PC-3 (cell line): ENCODE measurements at regions not wholly inside any gene's neighbourhood (a gene's known extent, or its start where the extent isn't known, plus 50 kb on each side); places are given as distances from the start of the nearest gene placed in this dataset.

Source experiments
- ATAC-seq: fragments of 200-7000 bp; cut with Tn5 transposase; 2 replicates; pipeline ENCODE4 v1.9.1; 2020; ENCODE audit warnings: mild to moderate bottlenecking, moderate library complexity
- BruUV-seq: library from RNA; stranded (reverse); fragments of 400-500 nt; replicated peaks from 2 replicates; lab custom pipeline; 2021; lab: Mats Ljungman, UMichigan
- CTCF ChIA-PET: fragments of 300-600 bp; sonication (Branson Sonifier 250); formaldehyde crosslinking; loops from one replicate; lab custom pipeline; 2022; ENCODE audit warnings: antibody characterized with exemption; lab: Charles Lee
- POLR2A ChIA-PET: fragments of 300-600 bp; sonication (Branson Sonifier 250); formaldehyde crosslinking; loops from one replicate; lab custom pipeline; 2022; ENCODE audit warnings: antibody characterized with exemption; ENCODE audit not compliant: unreplicated experiment; lab: Charles Lee
- DNase-seq: peaks from one replicate; pipeline ENCODE4 v3.0.0-alpha.2; 2015
- H2AFZ ChIP-seq: fragments of 300-600 bp; sonication (generic); 2 replicates; pipeline ENCODE4 v1.6.0; 2016; ENCODE audit warnings: antibody characterized with exemption, low read length
- H3F3A ChIP-seq: fragments of 300-600 bp; sonication (generic); one replicate; pipeline ENCODE4 v1.6.0; 2017; ENCODE audit warnings: antibody characterized with exemption, low read length, control low read depth, mild to moderate bottlenecking; ENCODE audit not compliant: unreplicated experiment
- H3K27ac ChIP-seq: fragments of 300-600 bp; sonication (generic); 2 replicates; pipeline ENCODE4 v1.5.1; 2016; ENCODE audit warnings: mild to moderate bottlenecking, low read length
- H3K27me3 ChIP-seq: fragments of 300-600 bp; sonication (generic); 2 replicates; pipeline ENCODE4 v1.6.1; 2016; ENCODE audit warnings: low read length, mixed read lengths
- H3K36me3 ChIP-seq: fragments of 300-600 bp; sonication (generic); 2 replicates; pipeline ENCODE4 v1.6.1; 2016; ENCODE audit warnings: low read depth, mixed run types, low read length, mixed read lengths
- H3K4me1 ChIP-seq: fragments of 300-600 bp; sonication (generic); 2 replicates; pipeline ENCODE4 v1.5.1; 2016; ENCODE audit warnings: low read length; ENCODE audit not compliant: insufficient read depth
- H3K4me2 ChIP-seq: fragments of 300-600 bp; sonication (generic); 2 replicates; pipeline ENCODE4 v1.6.0; 2016; ENCODE audit warnings: low read length
- H3K4me3 ChIP-seq: fragments of 300-600 bp; sonication (generic); 2 replicates; pipeline ENCODE4 v1.5.1; 2016; ENCODE audit warnings: mild to moderate bottlenecking, low read length, mixed read lengths
- H3K79me2 ChIP-seq: fragments of 300-600 bp; sonication (generic); 2 replicates; pipeline ENCODE4 v1.6.1; 2017; ENCODE audit warnings: low read length, mixed read lengths
- H3K9ac ChIP-seq: fragments of 300-600 bp; sonication (generic); 2 replicates; pipeline ENCODE4 v1.6.0; 2016; ENCODE audit warnings: mild to moderate bottlenecking, low read length
- H3K9me2 ChIP-seq: fragments of 300-600 bp; sonication (generic); replicated peaks from 2 replicates; pipeline ENCODE4 v1.6.1; 2016; ENCODE audit warnings: mixed run types, low read length, mixed read lengths
- H3K9me3 ChIP-seq: fragments of 300-600 bp; sonication (generic); 2 replicates; pipeline ENCODE4 v1.6.1; 2016; ENCODE audit warnings: low read length, mixed read lengths
- H4K20me1 ChIP-seq: fragments of 300-600 bp; sonication (generic); 2 replicates; pipeline ENCODE4 v1.6.1; 2016; ENCODE audit warnings: low read length, mixed read lengths
- EZH2 ChIP-seq: fragments of 300-600 bp; sonication (generic); IDR thresholded peaks from one replicate; pipeline ENCODE4 v1.6.1; 2017; ENCODE audit warnings: antibody characterized with exemption, mild to moderate bottlenecking, low read length; ENCODE audit not compliant: unreplicated experiment
- EZH2phosphoT487 ChIP-seq: fragments of 300-600 bp; sonication (generic); IDR thresholded peaks from 2 replicates; pipeline ENCODE4 v1.6.1; 2018; ENCODE audit warnings: mild to moderate bottlenecking, antibody characterized with exemption, low read length, borderline replicate concordance
- intact Hi-C: fragments of 100-400 bp; cut with micrococcal nuclease; formaldehyde crosslinking; loops from 2 replicates; pipeline ENCODE4 v1.9.0; 2023
- TF ChIP-seq, protein P1 (sequence below): fragments of 300-600 bp; sonication (generic); conservative IDR thresholded peaks from 2 replicates; pipeline ENCODE4 v1.5.1; 2017; ENCODE audit warnings: antibody characterized with exemption, low read depth, mild to moderate bottlenecking, low read length

DNA sequence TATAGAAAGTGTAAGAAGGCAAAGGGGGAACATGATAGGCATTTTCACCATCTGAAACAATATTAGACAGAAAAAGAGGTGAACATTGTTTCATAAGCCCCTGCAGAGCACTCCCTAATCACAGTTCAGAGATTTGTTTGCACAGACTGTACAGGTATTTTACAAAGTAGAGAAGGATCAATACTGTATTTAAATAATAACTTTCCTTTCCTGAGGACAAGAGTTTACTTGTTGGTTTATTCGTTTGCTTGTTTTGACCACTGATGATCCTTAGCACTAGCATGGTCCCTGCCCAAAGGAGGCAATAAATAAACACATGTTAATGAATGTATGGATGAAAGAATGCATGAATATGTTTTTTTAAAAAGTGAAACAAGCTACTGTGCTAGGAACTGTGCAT, 690.1 kb upstream of the COBL start:
- H3K27me3 ChIP-seq, result no peaks in the 10 kb centered on the region
- ChIA-PET CTCF (no interaction called here), POLR2A (no interaction called here)
- intact Hi-C loops, result no loop called here
- no peaks in the 10 kb centered on the region for H4K20me1 ChIP-seq
- H3K9me2 ChIP-seq, result no peaks in the 10 kb centered on the region
- H3K4me2 ChIP-seq, result no peak overlapping the region
- no peaks in the 10 kb centered on the region for H3K9me3 ChIP-seq
- no peak overlapping the region for H3K27ac ChIP-seq
- no peaks in the 10 kb centered on the region for H3K36me3 ChIP-seq
- H3K9ac ChIP-seq, result no peak overlapping the region
- no peak for ATAC-seq
- no peak overlapping the region for H2AFZ ChIP-seq
- TF ChIP-seq EZH2 (no peak), EZH2phosphoT487 (no peak)
- TF ChIP-seq, protein P1, sequence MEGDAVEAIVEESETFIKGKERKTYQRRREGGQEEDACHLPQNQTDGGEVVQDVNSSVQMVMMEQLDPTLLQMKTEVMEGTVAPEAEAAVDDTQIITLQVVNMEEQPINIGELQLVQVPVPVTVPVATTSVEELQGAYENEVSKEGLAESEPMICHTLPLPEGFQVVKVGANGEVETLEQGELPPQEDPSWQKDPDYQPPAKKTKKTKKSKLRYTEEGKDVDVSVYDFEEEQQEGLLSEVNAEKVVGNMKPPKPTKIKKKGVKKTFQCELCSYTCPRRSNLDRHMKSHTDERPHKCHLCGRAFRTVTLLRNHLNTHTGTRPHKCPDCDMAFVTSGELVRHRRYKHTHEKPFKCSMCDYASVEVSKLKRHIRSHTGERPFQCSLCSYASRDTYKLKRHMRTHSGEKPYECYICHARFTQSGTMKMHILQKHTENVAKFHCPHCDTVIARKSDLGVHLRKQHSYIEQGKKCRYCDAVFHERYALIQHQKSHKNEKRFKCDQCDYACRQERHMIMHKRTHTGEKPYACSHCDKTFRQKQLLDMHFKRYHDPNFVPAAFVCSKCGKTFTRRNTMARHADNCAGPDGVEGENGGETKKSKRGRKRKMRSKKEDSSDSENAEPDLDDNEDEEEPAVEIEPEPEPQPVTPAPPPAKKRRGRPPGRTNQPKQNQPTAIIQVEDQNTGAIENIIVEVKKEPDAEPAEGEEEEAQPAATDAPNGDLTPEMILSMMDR, result no peak
- no peaks in the 10 kb centered on the region for H3K4me1 ChIP-seq
- no peaks in the 10 kb centered on the region for H3F3A ChIP-seq
- no peak overlapping the region for H3K4me3 ChIP-seq
- BruUV-seq, result no TSS peak
- H3K79me2 ChIP-seq, result no peaks in the 10 kb centered on the region
- DNase-seq, result no peak

DNA sequence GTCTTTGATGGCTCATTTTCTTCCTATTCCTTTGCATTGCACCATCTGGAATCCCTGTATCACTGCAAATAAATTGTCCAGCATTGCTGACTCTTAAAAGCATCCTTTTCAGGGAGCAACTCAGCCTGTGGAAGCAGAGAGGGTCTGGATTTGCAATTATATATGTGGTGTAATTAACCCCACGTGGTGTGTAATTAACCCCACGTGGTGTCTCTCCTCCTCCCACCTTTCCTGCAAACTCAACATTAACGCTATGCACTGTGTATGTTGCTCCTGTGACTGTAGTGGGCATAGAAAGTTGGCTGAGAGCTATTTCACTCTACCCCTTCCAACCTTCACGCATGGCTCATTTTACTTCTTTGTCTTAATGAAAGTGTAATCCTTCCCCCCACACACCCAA, 689.0 kb upstream of the COBL start:
- CTCF ChIA-PET, result no interaction called here
- no peak for TF ChIP-seq EZH2phosphoT487
- TF ChIP-seq, protein P1, result no peak
- no peak for TF ChIP-seq EZH2
- H3K9ac ChIP-seq, result no peak overlapping the region
- no peak overlapping the region for H2AFZ ChIP-seq
- H3K4me1 ChIP-seq, result no peaks in the 10 kb centered on the region
- H3K4me2 ChIP-seq, result no peak overlapping the region
- no peaks in the 10 kb centered on the region for H3K9me3 ChIP-seq
- H3K9me2 ChIP-seq, result no peaks in the 10 kb centered on the region
- no peak overlapping the region for H3K4me3 ChIP-seq
- H4K20me1 ChIP-seq, result no peaks in the 10 kb centered on the region
- H3K27me3 ChIP-seq, result no peaks in the 10 kb centered on the region
- no peaks in the 10 kb centered on the region for H3K36me3 ChIP-seq
- POLR2A ChIA-PET, result no interaction called here
- intact Hi-C loops, result no loop called here
- H3K27ac ChIP-seq, result no peak overlapping the region
- no peak for DNase-seq
- BruUV-seq, result no TSS peak
- ATAC-seq, result no peak
- H3F3A ChIP-seq, result no peaks in the 10 kb centered on the region
- no peaks in the 10 kb centered on the region for H3K79me2 ChIP-seq

DNA sequence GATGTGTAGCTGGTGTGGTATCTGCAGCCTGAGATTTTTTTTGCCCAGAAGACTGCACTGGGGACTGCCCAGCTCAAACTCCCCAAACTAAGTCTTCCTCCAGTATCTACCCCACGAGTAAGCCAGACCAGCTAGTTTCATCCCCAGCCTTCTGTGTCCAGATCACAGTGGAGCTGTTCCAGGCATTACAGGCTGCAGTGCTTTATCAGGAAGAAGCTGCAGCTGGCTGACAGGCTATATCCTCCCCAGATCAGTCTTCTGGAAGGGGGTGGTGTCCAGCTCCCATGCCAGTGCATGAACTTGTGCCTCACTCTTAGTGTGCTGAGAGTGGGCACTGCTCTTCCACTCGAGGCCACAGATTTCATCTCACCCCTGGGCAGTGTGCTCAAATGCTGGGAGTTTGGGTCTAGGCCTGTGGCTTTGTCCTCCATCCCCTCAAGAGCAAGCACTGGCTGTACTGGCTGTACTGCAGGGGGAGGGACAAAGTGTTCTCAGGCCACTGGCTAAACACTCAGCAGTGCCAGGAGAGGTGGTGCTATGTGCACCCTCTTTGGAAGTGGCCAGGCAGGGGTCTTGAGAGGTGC, 679.1 kb upstream of the COBL start:
- no peaks in the 10 kb centered on the region for H3K27me3 ChIP-seq
- TF ChIP-seq, protein P1, result no peak
- TF ChIP-seq EZH2phosphoT487 (no peak), EZH2 (no peak)
- intact Hi-C loops, result no loop called here
- no peak overlapping the region for H2AFZ ChIP-seq
- no peak overlapping the region for H3K4me2 ChIP-seq
- ChIA-PET CTCF (no interaction called here), POLR2A (no interaction called here)
- H3K4me3 ChIP-seq, result no peak overlapping the region
- no TSS peak for BruUV-seq
- H3K4me1 ChIP-seq, result no peaks in the 10 kb centered on the region
- no peaks in the 10 kb centered on the region for H3K9me2 ChIP-seq
- DNase-seq, result no peak
- no peak for ATAC-seq
- 0 out of 2 replicates have a peak, but pooled peaks cover 7% of the 10 kb centered on the region for H3K9me3 ChIP-seq
- no peak overlapping the region for H3K9ac ChIP-seq
- H3F3A ChIP-seq, result no peaks in the 10 kb centered on the region
- no peak overlapping the region for H3K27ac ChIP-seq
- H4K20me1 ChIP-seq, result no peaks in the 10 kb centered on the region
- no peaks in the 10 kb centered on the region for H3K36me3 ChIP-seq
- H3K79me2 ChIP-seq, result no peaks in the 10 kb centered on the region
